Loucy (cell line): ENCODE measurements at regions not wholly inside any gene's neighbourhood (a gene's known extent, or its start where the extent isn't known, plus 50 kb on each side); places are given as distances from the start of the nearest gene placed in this dataset.

ENCODE experiments used
- H2AFZ ChIP-seq: fragments of 200-600 bp; sonication (generic); 2 replicates; pipeline ENCODE4 v1.6.0; 2016; ENCODE audit warnings: antibody characterized with exemption, mild to moderate bottlenecking, low read length, moderate library complexity
- H3F3A ChIP-seq: fragments of 200-600 bp; 2 replicates; pipeline ENCODE4 v1.6.0; 2016; ENCODE audit warnings: antibody characterized with exemption, low read depth, mild to moderate bottlenecking
- H3K27me3 ChIP-seq: fragments of 200-600 bp; sonication (generic); 2 replicates; pipeline ENCODE4 v1.6.1; 2014; ENCODE audit warnings: low read length, mild to moderate bottlenecking; ENCODE audit not compliant: insufficient read depth, poor library complexity, severe bottlenecking
- H3K36me3 ChIP-seq: fragments of 200-600 bp; sonication (generic); 2 replicates; pipeline ENCODE4 v1.6.1; 2016; ENCODE audit warnings: low read length; ENCODE audit not compliant: insufficient read depth
- H3K4me1 ChIP-seq: fragments of 200-600 bp; sonication (generic); 2 replicates; pipeline ENCODE4 v1.5.1; 2014; ENCODE audit warnings: low read length, mild to moderate bottlenecking; ENCODE audit not compliant: insufficient read depth, poor library complexity, severe bottlenecking
- H3K4me2 ChIP-seq: fragments of 200-600 bp; sonication (generic); 2 replicates; pipeline ENCODE4 v1.6.0; 2014; ENCODE audit warnings: antibody characterized with exemption, low read length, low read depth, mild to moderate bottlenecking; ENCODE audit not compliant: poor library complexity, severe bottlenecking
- H3K4me3 ChIP-seq: fragments of 200-600 bp; sonication (generic); 2 replicates; pipeline ENCODE4 v1.5.1; 2014; ENCODE audit warnings: low read length, mild to moderate bottlenecking, mixed read lengths; ENCODE audit not compliant: poor library complexity, severe bottlenecking
- H3K79me2 ChIP-seq: fragments of 200-600 bp; sonication (generic); 2 replicates; pipeline ENCODE4 v1.6.1; 2014; ENCODE audit warnings: low read length; ENCODE audit not compliant: insufficient read depth
- H3K9ac ChIP-seq: fragments of 200-600 bp; sonication (generic); 2 replicates; pipeline ENCODE4 v1.6.0; 2014; ENCODE audit warnings: mild to moderate bottlenecking, low read depth, low read length, moderate library complexity; ENCODE audit not compliant: poor library complexity, severe bottlenecking
- H3K9me2 ChIP-seq: fragments of 200-600 bp; sonication (generic); replicated peaks from 2 replicates; pipeline ENCODE4 v1.6.1; 2016; ENCODE audit warnings: low read depth, low read length, mixed read lengths
- H3K9me3 ChIP-seq: fragments of 200-600 bp; sonication (generic); 2 replicates; pipeline ENCODE4 v1.6.1; 2014; ENCODE audit warnings: mild to moderate bottlenecking, antibody characterized with exemption, low read length, low read depth; ENCODE audit not compliant: insufficient read depth
- H4K20me1 ChIP-seq: fragments of 200-600 bp; sonication (generic); 2 replicates; pipeline ENCODE4 v1.6.0; 2014; ENCODE audit warnings: antibody characterized with exemption, low read length, mild to moderate bottlenecking; ENCODE audit not compliant: insufficient read depth, poor library complexity, severe bottlenecking
- CTCF ChIP-seq: fragments of 200-600 bp; sonication (generic); conservative IDR thresholded peaks from 2 replicates; pipeline ENCODE4 v1.5.1; 2014; ENCODE audit warnings: mild to moderate bottlenecking, antibody characterized with exemption, low read length
- EZH2phosphoT487 ChIP-seq: fragments of 200-600 bp; IDR thresholded peaks from 2 replicates; pipeline ENCODE4 v1.6.1; 2018; ENCODE audit warnings: antibody characterized with exemption, mild to moderate bottlenecking, moderate library complexity, borderline replicate concordance

- Histone ChIP-seq H3K36me3 (no peaks in the 10 kb centered on the region), H3K79me2 (no peaks in the 10 kb centered on the region), H3K27me3 (no peaks in the 10 kb centered on the region), H3K9me2 (no peaks in the 10 kb centered on the region), H3K4me1 (peaks cover 3% of the 10 kb centered on the region), H2AFZ (no peak overlapping the region), H3F3A (no peaks in the 10 kb centered on the region), H3K9me3 (no peaks in the 10 kb centered on the region), H4K20me1 (no peaks in the 10 kb centered on the region), H3K4me2 (no peak overlapping the region), H3K4me3 (no peak overlapping the region), H3K9ac (no peak overlapping the region)
- TF ChIP-seq EZH2phosphoT487: no peak
- TF ChIP-seq CTCF: peak; percentile 45
These were observed 158.1 kb upstream of the MAMLD1 start for GRCh38 chrX:150205011-150205410.

- no peaks in the 10 kb centered on the region for H3K36me3 ChIP-seq
- H3K4me2 ChIP-seq: no peak overlapping the region
- no peaks in the 10 kb centered on the region for H3K9me3 ChIP-seq
- H2AFZ ChIP-seq: no peak overlapping the region
- H3K79me2 ChIP-seq: no peaks in the 10 kb centered on the region
- no peaks in the 10 kb centered on the region for H4K20me1 ChIP-seq
- no peaks in the 10 kb centered on the region for H3F3A ChIP-seq
- no peak overlapping the region for H3K4me3 ChIP-seq
- no peak overlapping the region for H3K9ac ChIP-seq
- H3K27me3 ChIP-seq: no peaks in the 10 kb centered on the region
- H3K4me1 ChIP-seq: no peaks in the 10 kb centered on the region
- H3K9me2 ChIP-seq: no peaks in the 10 kb centered on the region
- no peak for TF ChIP-seq CTCF
- no peak for TF ChIP-seq EZH2phosphoT487
These were observed 155.4 kb upstream of the MAMLD1 start for GRCh38 chrX:150207733-150208132.

GRCh38 chrX:150211988-150212387, 151.1 kb upstream of the MAMLD1 start:
- Histone ChIP-seq H3K27me3 (no peaks in the 10 kb centered on the region), H3K4me2 (no peak overlapping the region), H3K79me2 (no peaks in the 10 kb centered on the region), H4K20me1 (no peaks in the 10 kb centered on the region), H2AFZ (no peak overlapping the region), H3K4me3 (no peak overlapping the region), H3K9ac (no peak overlapping the region), H3F3A (no peaks in the 10 kb centered on the region), H3K4me1 (no peaks in the 10 kb centered on the region), H3K36me3 (no peaks in the 10 kb centered on the region), H3K9me2 (no peaks in the 10 kb centered on the region), H3K9me3 (no peaks in the 10 kb centered on the region)
- no peak for TF ChIP-seq CTCF
- TF ChIP-seq EZH2phosphoT487: no peak
